ENCODE measurements at regions not wholly inside any gene's neighbourhood (a gene's known extent, or its start where the extent isn't known, plus 50 kb on each side); places are given as distances from the start of the nearest gene placed in this dataset.

DNA sequence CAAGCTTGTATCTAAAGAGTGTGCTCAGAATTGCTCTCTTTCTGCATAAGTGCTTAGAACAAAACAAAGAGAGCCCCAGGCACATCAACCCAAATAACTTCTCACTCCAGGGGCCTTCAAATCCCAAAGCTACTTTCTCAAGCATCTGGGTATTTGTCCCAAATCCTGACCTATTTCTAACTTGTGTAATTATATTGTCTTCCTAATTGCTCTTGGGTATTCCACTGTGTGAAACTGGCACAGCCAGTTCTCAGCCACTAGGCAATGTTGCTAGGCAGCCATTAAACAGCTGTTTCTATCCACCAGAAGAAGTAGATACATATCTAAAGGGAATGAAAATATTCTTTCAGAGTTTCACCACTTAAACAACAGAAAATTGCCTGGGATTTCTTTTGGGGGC lies 198.8 kb downstream of the PRELID2 start:
- TF ChIP-seq, protein P1, sequence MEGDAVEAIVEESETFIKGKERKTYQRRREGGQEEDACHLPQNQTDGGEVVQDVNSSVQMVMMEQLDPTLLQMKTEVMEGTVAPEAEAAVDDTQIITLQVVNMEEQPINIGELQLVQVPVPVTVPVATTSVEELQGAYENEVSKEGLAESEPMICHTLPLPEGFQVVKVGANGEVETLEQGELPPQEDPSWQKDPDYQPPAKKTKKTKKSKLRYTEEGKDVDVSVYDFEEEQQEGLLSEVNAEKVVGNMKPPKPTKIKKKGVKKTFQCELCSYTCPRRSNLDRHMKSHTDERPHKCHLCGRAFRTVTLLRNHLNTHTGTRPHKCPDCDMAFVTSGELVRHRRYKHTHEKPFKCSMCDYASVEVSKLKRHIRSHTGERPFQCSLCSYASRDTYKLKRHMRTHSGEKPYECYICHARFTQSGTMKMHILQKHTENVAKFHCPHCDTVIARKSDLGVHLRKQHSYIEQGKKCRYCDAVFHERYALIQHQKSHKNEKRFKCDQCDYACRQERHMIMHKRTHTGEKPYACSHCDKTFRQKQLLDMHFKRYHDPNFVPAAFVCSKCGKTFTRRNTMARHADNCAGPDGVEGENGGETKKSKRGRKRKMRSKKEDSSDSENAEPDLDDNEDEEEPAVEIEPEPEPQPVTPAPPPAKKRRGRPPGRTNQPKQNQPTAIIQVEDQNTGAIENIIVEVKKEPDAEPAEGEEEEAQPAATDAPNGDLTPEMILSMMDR (IDR thresholded peaks at IDR 0.05), result no peak
- TF ChIP-seq POLR2A (IDR thresholded peaks at IDR 0.05), result no peak
